ENCODE measurements at regions not wholly inside any gene's neighbourhood (a gene's known extent, or its start where the extent isn't known, plus 50 kb on each side); places are given as distances from the start of the nearest gene placed in this dataset.

- Histone ChIP-seq H3K36me3 (replicated peaks in 1 of 2; ENCODE audit: control extremely low read depth in 1 of 2, control insufficient read depth in 1 of 2, extremely low read depth in 1 of 2, insufficient read depth in 2 of 2, low read length in 1 of 2) (no peaks in the 10 kb centered on the region), H3K27me3 (replicated peaks in 1 of 4; ENCODE audit: control extremely low read depth in 1 of 4, control insufficient read depth in 3 of 4, insufficient read depth in 4 of 4, low read length in 3 of 4) (peaks cover 0 to under 1% (median 0%) of the 10 kb centered on the region in 4 experiments), H3K4me3 (ENCODE audit: control extremely low read depth in 1 of 5, extremely low read depth in 1 of 5, insufficient read depth in 1 of 5, low read depth in 2 of 5, low read length in 4 of 5) (no peak overlapping the region), H3K27ac (ENCODE audit: low read length in 2 of 2) (no peak overlapping the region), H3K9ac (ENCODE audit: low read length) (no peak overlapping the region), H3K79me2 (ENCODE audit: control insufficient read depth, insufficient read depth, low read length) (no peaks in the 10 kb centered on the region), H2AFZ (ENCODE audit: insufficient read depth, low read depth, low read length, poor library complexity, severe bottlenecking) (no peak overlapping the region), H4K20me1 (ENCODE audit: control insufficient read depth, insufficient read depth, low read length, poor library complexity, severe bottlenecking) (no peaks in the 10 kb centered on the region), H3K4me2 (replicated peaks; ENCODE audit: low read depth, low read length, poor library complexity, severe bottlenecking) (no peak overlapping the region), H3K4me1 (ENCODE audit: control insufficient read depth in 2 of 2, insufficient read depth in 2 of 2, low read length in 2 of 2) (peaks cover 0 to 5% of the 10 kb centered on the region in 2 donors), H3K9me3 (ENCODE audit: control extremely low read depth in 1 of 3, control insufficient read depth in 2 of 3, insufficient read depth in 1 of 3, low read length in 2 of 3) (no peaks in the 10 kb centered on the region)
- Mint-ChIP-seq H3K27ac (no peak overlapping the region), H3K4me1 (peaks cover 12% of the 10 kb centered on the region), H3K27me3 (no peaks in the 10 kb centered on the region), H3K4me3 (no peak overlapping the region), H3K9me3 (ENCODE audit: insufficient read depth) (no peaks in the 10 kb centered on the region)
- no peak for TF ChIP-seq CTCF (IDR thresholded peaks at IDR 0.05)
- TF ChIP-seq EZH2 (IDR thresholded peaks at IDR 0.05; ENCODE audit: borderline replicate concordance, insufficient read depth, low read depth, low read length, poor library complexity, severe bottlenecking) = no peak
- no CpG with 5 or more reads among the region's 4 CpGs for WGBS (ENCODE audit: insufficient coverage)
- ChIA-PET CTCF (no interaction called here), POLR2A (no interaction called here)
- no peak for ATAC-seq (ENCODE audit: low read depth)
- DNase-seq = no peak
- intact Hi-C loops (cut with micrococcal nuclease) = no loop called here
Observed at GRCh38 chr3:16769525-16769924, 115.2 kb upstream of the PLCL2 start.

DNA sequence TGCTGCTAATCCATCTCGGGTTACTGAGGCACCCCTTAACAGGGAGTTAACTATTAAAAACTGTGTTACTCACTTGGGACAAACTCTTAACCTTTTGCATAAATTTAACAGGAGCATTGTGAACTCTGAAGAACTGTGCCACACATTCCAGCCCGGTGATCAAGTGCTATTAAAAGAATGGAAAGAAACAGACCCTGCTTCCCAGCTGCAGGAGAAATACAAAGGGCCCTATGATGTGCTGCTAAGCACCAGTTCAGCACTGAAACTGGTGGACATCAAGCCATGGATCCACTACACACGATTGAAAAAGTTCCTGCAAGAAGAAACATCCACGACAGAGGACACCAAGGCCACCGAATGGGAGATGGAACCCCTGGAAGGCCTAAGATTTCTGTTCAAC, 114.7 kb upstream of the PLCL2 start:
- H3K27ac ChIP-seq (ENCODE audit: low read length in 2 of 2) = no peak overlapping the region
- intact Hi-C loops (cut with micrococcal nuclease) = no loop called here
- no peak overlapping the region for H3K4me2 ChIP-seq (replicated peaks; ENCODE audit: low read depth, low read length, poor library complexity, severe bottlenecking)
- no peaks in the 10 kb centered on the region for H3K79me2 ChIP-seq (ENCODE audit: control insufficient read depth, insufficient read depth, low read length)
- no peak overlapping the region for H3K4me3 ChIP-seq (ENCODE audit: control extremely low read depth in 1 of 5, extremely low read depth in 1 of 5, insufficient read depth in 1 of 5, low read depth in 2 of 5, low read length in 4 of 5)
- POLR2A ChIA-PET = no interaction called here
- no peak overlapping the region for H3K27ac Mint-ChIP-seq
- DNase-seq (no peak), ATAC-seq (ENCODE audit: low read depth) (no peak)
- H3K4me1 Mint-ChIP-seq = peaks cover 14% of the 10 kb centered on the region
- 88% methylated on average over 4 of the region's 5 CpGs for WGBS (ENCODE audit: insufficient coverage)
- no peaks in the 10 kb centered on the region for H3K36me3 ChIP-seq (replicated peaks in 1 of 2; ENCODE audit: control extremely low read depth in 1 of 2, control insufficient read depth in 1 of 2, extremely low read depth in 1 of 2, insufficient read depth in 2 of 2, low read length in 1 of 2)
- TF ChIP-seq EZH2 (IDR thresholded peaks at IDR 0.05; ENCODE audit: borderline replicate concordance, insufficient read depth, low read depth, low read length, poor library complexity, severe bottlenecking) = no peak
- no peak for TF ChIP-seq CTCF (IDR thresholded peaks at IDR 0.05)
- H2AFZ ChIP-seq (ENCODE audit: insufficient read depth, low read depth, low read length, poor library complexity, severe bottlenecking) = no peak overlapping the region
- H3K9me3 Mint-ChIP-seq (ENCODE audit: insufficient read depth) = no peaks in the 10 kb centered on the region
- no peaks in the 10 kb centered on the region for H4K20me1 ChIP-seq (ENCODE audit: control insufficient read depth, insufficient read depth, low read length, poor library complexity, severe bottlenecking)
- no peak overlapping the region for H3K4me3 Mint-ChIP-seq
- peaks cover 0 to 5% of the 10 kb centered on the region in 2 donors for H3K4me1 ChIP-seq (ENCODE audit: control insufficient read depth in 2 of 2, insufficient read depth in 2 of 2, low read length in 2 of 2)
- peaks cover 0 to 2% (median 0%) of the 10 kb centered on the region in 4 experiments for H3K27me3 ChIP-seq (replicated peaks in 1 of 4; ENCODE audit: control extremely low read depth in 1 of 4, control insufficient read depth in 3 of 4, insufficient read depth in 4 of 4, low read length in 3 of 4)
- H3K27me3 Mint-ChIP-seq = no peaks in the 10 kb centered on the region
- H3K9ac ChIP-seq (ENCODE audit: low read length) = no peak overlapping the region
- H3K9me3 ChIP-seq (ENCODE audit: control extremely low read depth in 1 of 3, control insufficient read depth in 2 of 3, insufficient read depth in 1 of 3, low read length in 2 of 3) = no peaks in the 10 kb centered on the region
- CTCF ChIA-PET = no interaction called here
